Naive B cell (primary cell): ENCODE measurements at regions not wholly inside any gene's neighbourhood (a gene's known extent, or its start where the extent isn't known, plus 50 kb on each side); places are given as distances from the start of the nearest gene placed in this dataset.
"Not testable (repeated sequence)": the region's sequence is repeated elsewhere in the genome, so short reads cannot be mapped to it uniquely, and the experiment has no call there.

ENCODE experiments used
- ATAC-seq, 2 donors: fragments of 150-1000 bp; cut with Tn5 transposase; 2 replicates each; pipeline ENCODE4 v1.10.0; 2021; ENCODE audit warnings: low read depth in 2 of 2, mild to moderate bottlenecking in 2 of 2, moderate library complexity in 2 of 2
- DNase-seq: peaks from one replicate; pipeline ENCODE4 v3.0.0; 2022
- H3K27ac Mint-ChIP-seq, 6 donors: one replicate each; pipeline ENCODE4 v1.8.0; 2020 to 2022; ENCODE audit warnings: mild to moderate bottlenecking in 6 of 6, mixed read lengths in 6 of 6, moderate library complexity in 5 of 6, inconsistent platforms in 2 of 6
- H3K27me3 Mint-ChIP-seq, 3 donors: one replicate each; pipeline ENCODE4 v1.8.0; 2021 to 2022; ENCODE audit warnings: mixed read lengths in 3 of 3, mild to moderate bottlenecking in 1 of 3
- H3K36me3 Mint-ChIP-seq, 2 donors: one replicate each; pipeline ENCODE4 v1.8.0; 2020 to 2022; ENCODE audit warnings: mixed read lengths in 2 of 2, inconsistent platforms in 1 of 2, mild to moderate bottlenecking in 1 of 2
- H3K4me1 Mint-ChIP-seq, 3 donors: one replicate each; pipeline ENCODE4 v1.8.0; 2020 to 2022; ENCODE audit warnings: mixed read lengths in 3 of 3, inconsistent platforms in 1 of 3, mild to moderate bottlenecking in 1 of 3, moderate library complexity in 1 of 3
- H3K4me3 Mint-ChIP-seq, 8 donors: one replicate each; pipeline ENCODE4 v1.8.0; 2020 to 2022; ENCODE audit warnings: mild to moderate bottlenecking in 8 of 8, mixed read lengths in 8 of 8, moderate library complexity in 8 of 8, inconsistent platforms in 2 of 8
- H3K9me3 Mint-ChIP-seq, 7 donors: one replicate each; pipeline ENCODE4 v1.8.0; 2020 to 2022; ENCODE audit warnings: mixed read lengths in 7 of 7, mild to moderate bottlenecking in 5 of 7, inconsistent platforms in 2 of 7, moderate library complexity in 1 of 7

DNA sequence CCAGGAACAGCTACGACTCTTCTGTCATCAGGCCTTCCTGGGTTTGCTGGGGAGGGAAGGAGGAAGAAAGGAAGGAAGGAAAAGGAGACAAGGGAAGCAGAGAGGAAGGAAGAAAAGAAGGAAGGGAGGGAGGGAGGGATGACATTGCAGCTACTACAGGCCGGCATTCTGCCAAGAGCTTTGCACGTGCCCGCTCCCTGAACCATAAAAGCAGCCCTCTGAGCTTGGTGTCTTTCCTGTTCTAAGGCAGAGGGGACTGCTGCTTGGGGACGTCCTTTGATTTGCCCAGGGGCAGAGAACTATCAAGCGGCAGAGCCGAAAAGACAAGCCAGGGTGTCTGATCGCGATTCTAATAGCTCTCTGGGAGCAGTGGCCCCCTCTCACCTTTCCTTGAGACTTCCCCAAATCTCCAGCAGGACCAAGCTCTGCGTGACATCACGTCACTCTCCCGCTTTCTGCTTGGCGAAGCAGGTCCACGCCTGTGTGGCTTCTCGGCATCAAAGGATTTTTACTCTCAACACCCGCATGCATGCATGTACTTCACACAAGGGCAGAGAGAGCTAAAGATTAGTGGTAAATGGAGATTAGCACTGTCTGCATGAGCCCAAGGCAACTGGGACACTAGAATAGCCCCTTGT, 167.8 kb upstream of the AUTS2 start:
- Mint-ChIP-seq H3K27me3 (peaks cover 25 to 43% (median 29%) of the 10 kb centered on the region in 3 donors), H3K4me1 (peaks cover 22 to 32% (median 28%) of the 10 kb centered on the region in 3 donors), H3K36me3 (peaks cover 0 to 19% of the 10 kb centered on the region in 2 donors), H3K27ac (peak overlapping the region in 5 of 6 donors; percentile 5 to 82 (median 74)), H3K4me3 (peak overlapping the region in 7 of 8 donors; percentile 45 to 86 (median 74)), H3K9me3 (peaks cover 2 to 13% (median 10%) of the 10 kb centered on the region in 7 donors)
- ATAC-seq (peak; percentile 41 to 70), DNase-seq (peak; percentile 3)

DNA sequence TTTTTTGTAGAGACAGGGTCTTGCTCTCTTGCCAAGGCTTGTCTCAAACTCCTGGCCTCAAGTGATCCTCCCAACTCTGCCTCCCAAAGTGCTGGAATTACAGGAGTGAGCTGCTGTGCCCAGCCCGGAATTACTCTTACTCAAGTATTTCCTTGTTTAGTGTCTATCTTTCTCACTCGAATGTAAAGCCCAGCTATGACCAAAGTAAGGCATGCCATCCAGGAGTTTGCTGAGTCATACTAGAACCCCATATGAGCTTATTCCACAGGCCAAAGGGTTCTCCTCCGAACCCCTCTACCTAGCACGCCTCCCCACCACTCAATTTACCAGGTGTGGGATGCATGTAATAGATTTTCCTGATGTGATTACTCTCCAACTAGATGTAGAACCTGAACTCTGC, 166.6 kb upstream of the AUTS2 start:
- Mint-ChIP-seq H3K36me3 (peaks cover 0 to 19% of the 10 kb centered on the region in 2 donors), H3K27ac (peak overlapping the region in 1 of 6 donors; percentile 44), H3K4me3 (peak overlapping the region in 3 of 8 donors; percentile 21 to 44 (median 33)), H3K4me1 (peaks cover 22 to 32% (median 28%) of the 10 kb centered on the region in 3 donors), H3K27me3 (peaks cover 29 to 49% (median 32%) of the 10 kb centered on the region in 3 donors), H3K9me3 (peaks cover 2 to 13% (median 10%) of the 10 kb centered on the region in 7 donors)
- no peak for ATAC-seq
- no peak for DNase-seq

DNA sequence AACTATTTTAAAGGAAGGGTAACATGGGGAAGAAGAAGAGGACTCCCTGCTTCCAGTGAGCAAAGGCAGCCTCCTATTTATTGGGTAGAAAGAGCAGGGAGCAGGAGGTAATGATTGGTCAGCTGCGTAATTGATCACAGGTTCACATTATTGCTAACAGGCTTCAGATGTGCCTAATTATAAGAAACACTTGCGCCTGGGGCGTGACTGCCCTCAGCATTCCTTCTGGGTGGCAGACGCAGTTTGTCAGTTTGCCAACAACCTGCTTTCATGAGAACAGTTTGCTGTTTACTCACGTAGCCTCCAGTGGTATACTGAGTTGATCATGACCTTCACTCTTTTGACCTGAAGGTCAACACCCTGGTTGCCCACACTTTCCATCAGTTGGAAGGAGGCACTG, 166.0 kb upstream of the AUTS2 start:
- H3K4me1 Mint-ChIP-seq: peaks cover 22 to 32% (median 28%) of the 10 kb centered on the region in 3 donors
- not testable (repeated sequence) for DNase-seq, H3K4me3 Mint-ChIP-seq, ATAC-seq, H3K27ac Mint-ChIP-seq
- H3K9me3 Mint-ChIP-seq: peaks cover 2 to 14% (median 11%) of the 10 kb centered on the region in 7 donors
- peaks cover 29 to 49% (median 32%) of the 10 kb centered on the region in 3 donors for H3K27me3 Mint-ChIP-seq
- H3K36me3 Mint-ChIP-seq: peaks cover 0 to 19% of the 10 kb centered on the region in 2 donors

DNA sequence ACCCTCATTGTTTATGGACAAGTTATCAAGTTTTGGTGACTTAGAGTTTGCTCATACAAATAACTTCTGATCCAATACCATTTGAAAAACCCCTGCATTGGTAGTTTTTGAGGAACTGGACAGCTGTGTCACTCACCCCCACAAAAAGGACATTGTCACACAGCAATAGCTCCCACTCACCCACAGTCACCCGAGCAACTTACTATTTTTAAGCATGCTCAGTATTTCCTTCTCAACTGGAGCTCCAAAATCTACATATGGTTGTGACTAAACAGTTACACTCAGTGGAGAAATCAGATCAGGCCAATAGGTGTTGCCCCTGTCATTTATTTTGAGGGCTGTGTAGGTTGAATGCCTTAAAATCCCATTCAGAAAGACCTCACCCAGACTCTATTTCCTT, 165.2 kb upstream of the AUTS2 start:
- DNase-seq: no peak
- H3K9me3 Mint-ChIP-seq: peaks cover 2 to 15% (median 10%) of the 10 kb centered on the region in 7 donors
- peaks cover 22 to 32% (median 28%) of the 10 kb centered on the region in 3 donors for H3K4me1 Mint-ChIP-seq
- H3K27ac Mint-ChIP-seq: peak overlapping the region in 2 of 6 donors; percentile 13 to 27
- peaks cover 0 to 19% of the 10 kb centered on the region in 2 donors for H3K36me3 Mint-ChIP-seq
- H3K4me3 Mint-ChIP-seq: no peak overlapping the region
- no peak for ATAC-seq
- H3K27me3 Mint-ChIP-seq: peaks cover 29 to 44% (median 29%) of the 10 kb centered on the region in 3 donors

DNA sequence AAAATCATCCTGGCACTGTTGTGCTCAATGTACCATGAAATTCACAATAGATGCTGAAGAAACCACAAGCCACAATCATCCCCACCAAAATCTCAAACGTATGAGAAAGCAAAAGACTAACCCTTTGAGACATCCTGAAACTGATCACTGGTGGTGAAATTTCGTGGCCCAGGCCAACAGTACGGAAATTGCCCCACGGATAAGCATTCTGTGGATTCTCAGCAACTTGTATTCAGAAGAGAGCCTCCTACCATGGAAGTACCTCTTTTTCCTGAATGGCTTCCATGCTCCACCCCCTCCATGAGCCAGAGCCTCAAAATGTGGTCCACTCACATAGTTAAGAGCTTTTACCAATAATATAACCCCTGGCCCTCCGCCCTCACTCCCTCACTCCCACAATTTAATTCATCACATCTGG, 163.9 kb upstream of the AUTS2 start:
- Mint-ChIP-seq H3K27me3 (peaks cover 22 to 33% (median 29%) of the 10 kb centered on the region in 3 donors), H3K36me3 (peaks cover 0 to 7% of the 10 kb centered on the region in 2 donors), H3K27ac (peak overlapping the region in 1 of 6 donors; percentile 61), H3K4me3 (peak overlapping the region in 4 of 8 donors; percentile 2 to 56 (median 34)), H3K9me3 (peaks cover 3 to 13% (median 10%) of the 10 kb centered on the region in 7 donors), H3K4me1 (peaks cover 22 to 32% (median 28%) of the 10 kb centered on the region in 3 donors)
- ATAC-seq (no peak), DNase-seq (no peak)

DNA sequence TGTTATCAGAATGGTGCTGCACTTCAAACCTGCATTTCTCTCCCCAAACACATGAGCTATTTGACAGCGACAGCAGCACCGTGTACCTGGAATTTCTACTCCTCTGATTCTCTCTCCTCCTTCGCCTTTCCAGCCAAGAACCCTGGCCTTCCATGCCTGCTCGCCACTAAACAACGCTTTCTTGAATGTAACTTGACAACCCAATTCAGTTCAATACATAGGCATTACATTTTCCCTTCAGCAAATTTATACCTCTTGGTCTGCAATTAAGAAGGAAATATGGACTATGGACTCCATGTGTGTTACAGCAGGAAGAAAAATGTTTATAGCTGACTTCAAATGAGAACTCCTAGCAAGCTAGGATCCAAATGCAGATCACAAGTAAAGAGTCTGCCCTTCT, 162.6 kb upstream of the AUTS2 start:
- DNase-seq (no peak), ATAC-seq (no peak)
- Mint-ChIP-seq H3K9me3 (peaks cover 8 to 24% (median 21%) of the 10 kb centered on the region in 7 donors), H3K27me3 (peaks cover 21 to 23% (median 22%) of the 10 kb centered on the region in 3 donors), H3K27ac (peak overlapping the region in 2 of 6 donors; percentile 17 to 82), H3K4me3 (no peak overlapping the region), H3K36me3 (peaks cover 0 to 7% of the 10 kb centered on the region in 2 donors), H3K4me1 (peaks cover 16 to 20% (median 17%) of the 10 kb centered on the region in 3 donors)

DNA sequence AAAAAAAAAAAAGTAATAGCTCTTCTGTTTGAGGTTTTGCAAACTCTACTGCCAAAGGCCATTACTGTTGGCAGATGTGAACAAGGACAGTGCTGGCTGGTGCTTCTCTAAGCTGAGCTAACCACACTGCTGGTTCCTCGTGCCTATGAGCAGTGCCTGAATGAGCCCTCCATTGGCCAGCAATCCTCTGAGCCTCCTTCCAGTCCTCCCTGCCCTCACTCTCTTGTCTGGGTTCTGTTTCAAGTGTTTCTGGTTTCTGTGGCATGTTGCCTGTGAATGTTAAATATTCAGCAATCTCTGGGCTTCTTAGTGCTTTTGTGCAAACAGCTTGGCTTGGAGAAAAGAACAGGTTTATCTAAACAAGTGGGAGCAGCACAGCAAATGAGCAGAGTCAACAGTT, 161.3 kb upstream of the AUTS2 start:
- peaks cover 12 to 35% (median 28%) of the 10 kb centered on the region in 7 donors for H3K9me3 Mint-ChIP-seq
- no peak overlapping the region for H3K4me3 Mint-ChIP-seq
- peaks cover 12 to 16% (median 12%) of the 10 kb centered on the region in 3 donors for H3K4me1 Mint-ChIP-seq
- no peak for DNase-seq
- peaks cover 0 to 7% of the 10 kb centered on the region in 2 donors for H3K36me3 Mint-ChIP-seq
- no peak overlapping the region for H3K27ac Mint-ChIP-seq
- no peak for ATAC-seq
- peaks cover 14 to 19% (median 18%) of the 10 kb centered on the region in 3 donors for H3K27me3 Mint-ChIP-seq

DNA sequence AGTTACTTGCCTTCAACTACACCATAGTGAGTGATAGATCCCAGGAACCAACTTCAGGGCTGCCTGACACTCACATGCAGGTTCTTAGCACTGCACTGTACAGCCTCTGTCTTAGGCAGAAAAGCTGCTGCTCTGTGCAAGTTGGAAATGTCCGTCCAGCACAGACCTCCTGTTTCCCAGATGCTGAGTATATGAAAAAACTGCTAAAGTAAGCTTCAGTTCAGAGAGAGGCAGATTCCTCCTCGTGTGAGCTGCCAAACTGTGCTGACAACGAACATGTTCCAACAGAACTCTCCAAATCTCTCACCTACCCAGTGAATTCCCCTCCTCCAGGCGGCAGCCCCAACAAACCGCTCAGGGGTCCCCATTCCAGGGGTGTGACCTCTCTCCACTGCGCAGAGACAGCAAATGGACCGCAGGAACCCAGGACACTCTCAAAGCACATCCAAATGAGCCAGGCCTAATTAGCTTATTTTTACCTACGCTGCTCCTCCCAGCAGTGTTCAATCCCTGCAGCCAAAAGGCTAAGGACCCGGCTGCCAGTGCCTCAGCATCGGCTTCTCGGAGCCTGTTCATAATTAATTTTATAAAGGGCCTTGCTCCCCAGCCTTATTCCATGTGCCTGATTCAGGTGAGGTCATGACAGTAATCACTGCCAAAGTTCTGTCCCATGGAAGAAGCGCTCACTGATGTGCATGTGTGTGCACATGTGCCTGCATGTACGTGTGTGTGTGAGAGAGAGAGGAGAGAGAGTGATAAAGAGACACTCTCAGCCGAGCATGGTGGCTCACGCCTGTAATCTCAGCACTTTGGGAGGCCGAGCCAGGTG, 159.5 kb upstream of the AUTS2 start:
- no peak for DNase-seq
- Mint-ChIP-seq H3K4me1 (peaks cover 11 to 18% (median 12%) of the 10 kb centered on the region in 3 donors), H3K27me3 (peaks cover 10 to 16% (median 16%) of the 10 kb centered on the region in 3 donors), H3K9me3 (peaks cover 14 to 47% (median 39%) of the 10 kb centered on the region in 7 donors), H3K4me3 (no peak overlapping the region), H3K27ac (peak overlapping the region in 1 of 6 donors; percentile 37), H3K36me3 (peaks cover 0 to 6% of the 10 kb centered on the region in 2 donors)
- ATAC-seq: no peak

DNA sequence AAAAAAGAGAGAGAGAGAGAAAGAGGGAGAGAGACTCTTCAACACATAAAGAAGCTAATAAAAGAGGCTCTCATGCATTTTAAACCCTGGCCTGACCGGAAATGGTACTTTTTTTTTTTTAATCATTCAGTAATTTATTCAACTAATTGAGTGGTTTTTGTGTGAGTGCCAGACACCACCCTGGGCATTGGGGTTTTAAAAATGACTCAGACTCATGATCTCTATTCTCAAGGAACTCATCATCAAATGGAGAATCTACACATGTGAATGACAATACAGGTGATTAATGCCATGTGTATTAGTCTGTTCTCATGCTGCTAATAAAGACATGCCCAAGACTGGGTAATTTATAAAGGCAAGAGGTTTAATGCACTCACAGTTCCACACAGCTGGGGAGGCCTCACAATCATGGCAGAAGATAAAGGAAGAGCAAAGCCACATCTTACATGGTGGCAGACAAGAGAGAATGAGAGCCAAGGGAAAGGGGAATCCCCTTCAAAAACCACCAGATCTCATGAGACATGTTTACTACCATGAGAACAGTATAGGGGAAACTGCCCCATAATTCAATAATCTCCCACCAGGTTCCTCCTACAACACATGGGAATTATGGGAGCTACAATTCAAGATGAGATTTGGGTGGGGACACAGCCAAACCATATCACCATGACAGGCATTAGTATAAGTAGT, 158.5 kb upstream of the AUTS2 start:
- DNase-seq (no peak), ATAC-seq (peak; percentile 28 to 41)
- H3K27ac Mint-ChIP-seq: peak overlapping the region in 1 of 6 donors; percentile 26
- H3K4me1 Mint-ChIP-seq: peaks cover 1 to 9% (median 4%) of the 10 kb centered on the region in 3 donors
- H3K4me3 Mint-ChIP-seq: no peak overlapping the region
- H3K27me3 Mint-ChIP-seq: peaks cover 8 to 10% (median 9%) of the 10 kb centered on the region in 3 donors
- H3K36me3 Mint-ChIP-seq: no peaks in the 10 kb centered on the region
- peaks cover 11 to 50% (median 40%) of the 10 kb centered on the region in 7 donors for H3K9me3 Mint-ChIP-seq

DNA sequence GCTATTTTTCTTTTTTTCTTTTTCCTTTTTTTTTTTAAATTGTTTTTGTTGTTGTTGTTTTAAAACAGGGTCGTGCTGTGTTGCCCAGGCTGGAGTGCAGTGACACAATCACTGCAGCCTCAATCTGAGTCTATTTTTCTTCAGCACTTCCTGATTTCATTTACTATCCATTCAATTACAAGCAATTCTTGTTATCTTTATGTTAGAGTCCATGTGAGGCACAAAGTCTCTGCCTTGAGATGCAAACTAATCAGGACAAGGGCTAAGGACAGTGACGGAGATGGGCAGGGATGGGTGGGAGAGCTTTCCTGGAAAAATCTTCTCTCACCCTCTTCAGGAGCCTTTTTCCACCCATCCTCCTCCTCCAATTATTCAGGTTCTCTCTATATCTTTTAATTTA, 157.3 kb upstream of the AUTS2 start:
- ATAC-seq: no peak
- H3K27ac Mint-ChIP-seq: peak overlapping the region in 1 of 6 donors; percentile 49
- peaks cover 0 to 1% (median 0%) of the 10 kb centered on the region in 3 donors for H3K27me3 Mint-ChIP-seq
- peaks cover 12 to 55% (median 39%) of the 10 kb centered on the region in 7 donors for H3K9me3 Mint-ChIP-seq
- no peak for DNase-seq
- peaks cover 0 to 8% (median 3%) of the 10 kb centered on the region in 3 donors for H3K4me1 Mint-ChIP-seq
- H3K36me3 Mint-ChIP-seq: no peaks in the 10 kb centered on the region
- H3K4me3 Mint-ChIP-seq: no peak overlapping the region

DNA sequence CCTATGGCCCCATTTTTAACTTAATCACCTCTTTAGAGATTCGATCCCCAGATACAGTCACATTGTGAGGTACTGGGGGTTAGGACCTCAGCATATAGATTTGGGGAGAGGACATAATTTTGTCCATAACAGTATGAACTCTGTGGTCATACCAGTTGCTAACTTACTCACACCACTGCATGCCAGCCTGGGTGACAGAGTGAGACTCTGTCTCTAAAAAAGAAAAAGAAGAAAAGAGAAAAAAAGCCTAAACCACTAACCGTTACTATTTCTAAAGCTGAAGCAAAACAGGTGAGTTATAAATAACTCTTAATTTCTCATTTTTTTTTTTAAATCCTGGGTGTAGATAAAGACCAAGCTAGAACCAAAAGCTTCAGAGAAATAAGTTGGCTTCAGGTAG, 155.1 kb upstream of the AUTS2 start:
- DNase-seq (no peak), ATAC-seq (no peak)
- Mint-ChIP-seq H3K4me3 (peak overlapping the region in 4 of 8 donors; percentile 9 to 66 (median 26)), H3K36me3 (no peaks in the 10 kb centered on the region), H3K9me3 (peaks cover 12 to 55% (median 39%) of the 10 kb centered on the region in 7 donors), H3K27ac (no peak overlapping the region), H3K27me3 (no peaks in the 10 kb centered on the region), H3K4me1 (peaks cover 0 to 8% (median 3%) of the 10 kb centered on the region in 3 donors)

DNA sequence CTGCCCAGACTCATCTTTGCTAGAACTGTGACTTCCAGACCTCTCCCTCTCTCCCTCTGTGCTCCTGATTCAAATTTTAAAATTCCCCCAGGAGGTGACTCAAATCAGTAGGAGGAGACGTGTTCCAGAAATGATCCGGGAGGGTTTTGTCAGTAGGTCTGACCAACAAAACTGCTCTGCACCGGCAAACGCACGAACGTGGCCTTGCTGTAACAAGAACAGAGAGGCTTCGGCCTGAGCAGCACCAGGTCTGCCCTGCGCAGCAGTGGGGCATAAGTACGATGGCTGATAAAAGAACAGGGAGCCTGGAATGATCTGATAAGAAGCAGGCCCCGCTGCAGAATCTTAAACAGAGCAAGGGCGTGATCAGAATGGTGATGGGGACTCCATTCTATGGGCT, 152.7 kb upstream of the AUTS2 start:
- Mint-ChIP-seq H3K36me3 (no peaks in the 10 kb centered on the region), H3K27ac (no peak overlapping the region), H3K27me3 (no peaks in the 10 kb centered on the region), H3K4me3 (no peak overlapping the region), H3K9me3 (peaks cover 3 to 36% (median 21%) of the 10 kb centered on the region in 7 donors), H3K4me1 (peaks cover 0 to 8% (median 0%) of the 10 kb centered on the region in 3 donors)
- DNase-seq (no peak), ATAC-seq (no peak)

DNA sequence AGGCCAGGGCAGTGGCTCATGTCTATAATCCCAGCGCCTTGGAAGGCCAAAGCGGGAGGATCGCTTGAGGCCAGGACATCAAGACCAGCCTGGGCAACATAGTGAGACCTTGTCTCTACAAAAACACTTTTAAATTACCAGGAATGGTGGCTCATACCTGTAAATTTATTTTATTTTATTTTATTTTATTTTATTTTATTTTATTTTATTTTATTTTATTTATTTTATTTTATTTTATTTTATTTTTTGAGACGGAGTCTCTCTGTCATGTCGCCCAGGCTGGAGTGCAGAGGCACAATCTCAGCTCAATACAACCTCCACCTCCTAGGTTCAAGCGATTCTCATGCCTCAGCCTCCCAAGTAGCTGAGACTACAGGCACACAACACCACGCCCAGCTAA, 152.1 kb upstream of the AUTS2 start:
- H3K4me1 Mint-ChIP-seq, H3K27me3 Mint-ChIP-seq, DNase-seq, ATAC-seq, H3K36me3 Mint-ChIP-seq, H3K27ac Mint-ChIP-seq, H3K4me3 Mint-ChIP-seq: not testable (repeated sequence)
- H3K9me3 Mint-ChIP-seq: peaks cover 3 to 31% (median 17%) of the 10 kb centered on the region in 7 donors
